Kidney (tissue), 13 donors: ENCODE measurements at regions not wholly inside any gene's neighbourhood (a gene's known extent, or its start where the extent isn't known, plus 50 kb on each side); places are given as distances from the start of the nearest gene placed in this dataset.

Experiments used
- DNase-seq, 5 donors: peaks; one replicate each; pipeline ENCODE4 v3.0.0-alpha.2; 2013 to 2020
- FAIRE-seq: peaks from 2 replicates; lab custom pipeline; 2012; peaks lifted over from hg19 to GRCh38; lab: Jason Lieb, UNC
- H3K27ac ChIP-seq, 2 donors: one replicate each; pipeline ENCODE4 v1.7.0; 2013; ENCODE audit warnings: low read depth in 2 of 2, low read length in 2 of 2, inconsistent platforms in 1 of 2
- H3K27me3 ChIP-seq: one replicate; pipeline ENCODE4 v1.7.1; 2013; ENCODE audit warnings: low read length, inconsistent platforms; ENCODE audit not compliant: control insufficient read depth, insufficient read depth
- H3K36me3 ChIP-seq, 3 donors: one replicate each; pipeline versions ENCODE4 v1.7.0 to v1.7.1; 2013; ENCODE audit warnings: low read length in 3 of 3, control low read depth in 1 of 3, inconsistent platforms in 1 of 3; ENCODE audit not compliant: insufficient read depth in 3 of 3, control insufficient read depth in 2 of 3
- H3K4me1 ChIP-seq, 3 donors: one replicate each; pipeline versions ENCODE4 v1.7.0 to v1.7.1; 2013; ENCODE audit warnings: low read length in 3 of 3, inconsistent platforms in 1 of 3, low read depth in 1 of 3; ENCODE audit not compliant: control insufficient read depth in 2 of 3, insufficient read depth in 2 of 3
- H3K4me3 ChIP-seq, 3 donors: one replicate each; pipeline versions ENCODE4 v1.7.0 to v1.8.1; 2013; ENCODE audit warnings: low read length in 3 of 3, control low read depth in 1 of 3, inconsistent platforms in 1 of 3
- H3K9ac ChIP-seq, 3 donors: one replicate each; pipeline versions ENCODE4 v1.7.0 to v1.7.1; 2013; ENCODE audit warnings: low read length in 3 of 3, control low read depth in 1 of 3, inconsistent platforms in 1 of 3
- H3K9me3 ChIP-seq, 3 donors: one replicate each; pipeline versions ENCODE4 v1.7.0 to v1.7.1; 2013; ENCODE audit warnings: low read length in 3 of 3, control low read depth in 1 of 3, inconsistent platforms in 1 of 3; ENCODE audit not compliant: control insufficient read depth in 2 of 3, insufficient read depth in 1 of 3
- intact Hi-C: fragments of 100-400 bp; cut with DNase I; formaldehyde crosslinking; loops from one replicate; pipeline ENCODE4 v1.11.1; 2022
- TF ChIP-seq, protein P1 (sequence below): IDR thresholded peaks from 3 replicates; pipeline ENCODE4 v1.5.1; 2012; ENCODE audit warnings: mild to moderate bottlenecking, moderate library complexity, borderline replicate concordance; ENCODE audit not compliant: insufficient read depth; ENCODE audit errors: extremely low read depth
- donor health status: control.
- donor health status: control.
- donor health status: control.
- donor health status: control.
- donor health status: control.
- donor health status: DM: yes; HTN: yes; CAD: no.
- donor health status: Normal renal cell carcinoma (clear cell type).

DNA sequence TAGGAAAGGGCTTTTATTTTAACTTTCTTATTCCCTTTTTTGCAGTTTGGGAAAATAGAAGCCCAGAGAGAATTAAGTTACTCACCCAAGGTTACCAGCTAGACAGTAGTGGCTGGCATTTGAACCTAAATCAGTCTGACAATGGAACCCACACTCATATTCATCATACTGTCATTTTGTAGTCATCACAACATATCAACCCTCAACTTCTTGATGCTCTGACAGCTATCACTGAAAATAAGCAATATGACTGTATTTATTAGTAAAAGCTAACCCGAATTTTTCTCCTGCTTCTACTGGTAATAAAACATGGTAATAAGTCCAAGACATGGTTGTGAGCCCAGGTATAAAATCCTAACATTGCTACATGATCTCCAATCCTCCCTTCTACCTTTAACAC is 585.8 kb upstream of the UBE2E2 start:
- no peak for FAIRE-seq
- Histone ChIP-seq H3K27me3 (no peaks in the 10 kb centered on the region), H3K4me3 (no peak overlapping the region), H3K9ac (no peak overlapping the region), H3K9me3 (no peaks in the 10 kb centered on the region), H3K27ac (no peak overlapping the region), H3K4me1 (no peaks in the 10 kb centered on the region), H3K36me3 (no peaks in the 10 kb centered on the region)
- DNase-seq: no peak
- intact Hi-C loops: no loop called here
- TF ChIP-seq, protein P1, sequence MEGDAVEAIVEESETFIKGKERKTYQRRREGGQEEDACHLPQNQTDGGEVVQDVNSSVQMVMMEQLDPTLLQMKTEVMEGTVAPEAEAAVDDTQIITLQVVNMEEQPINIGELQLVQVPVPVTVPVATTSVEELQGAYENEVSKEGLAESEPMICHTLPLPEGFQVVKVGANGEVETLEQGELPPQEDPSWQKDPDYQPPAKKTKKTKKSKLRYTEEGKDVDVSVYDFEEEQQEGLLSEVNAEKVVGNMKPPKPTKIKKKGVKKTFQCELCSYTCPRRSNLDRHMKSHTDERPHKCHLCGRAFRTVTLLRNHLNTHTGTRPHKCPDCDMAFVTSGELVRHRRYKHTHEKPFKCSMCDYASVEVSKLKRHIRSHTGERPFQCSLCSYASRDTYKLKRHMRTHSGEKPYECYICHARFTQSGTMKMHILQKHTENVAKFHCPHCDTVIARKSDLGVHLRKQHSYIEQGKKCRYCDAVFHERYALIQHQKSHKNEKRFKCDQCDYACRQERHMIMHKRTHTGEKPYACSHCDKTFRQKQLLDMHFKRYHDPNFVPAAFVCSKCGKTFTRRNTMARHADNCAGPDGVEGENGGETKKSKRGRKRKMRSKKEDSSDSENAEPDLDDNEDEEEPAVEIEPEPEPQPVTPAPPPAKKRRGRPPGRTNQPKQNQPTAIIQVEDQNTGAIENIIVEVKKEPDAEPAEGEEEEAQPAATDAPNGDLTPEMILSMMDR: no peak

GRCh38 chr3:22620498-22620897 is 582.6 kb upstream of the UBE2E2 start:
- Histone ChIP-seq H3K9ac (no peak overlapping the region), H3K4me3 (no peak overlapping the region), H3K27me3 (no peaks in the 10 kb centered on the region), H3K4me1 (no peaks in the 10 kb centered on the region), H3K27ac (no peak overlapping the region), H3K9me3 (no peaks in the 10 kb centered on the region), H3K36me3 (no peaks in the 10 kb centered on the region)
- intact Hi-C loops: no loop called here
- TF ChIP-seq, protein P1: no peak
- DNase-seq (no peak), FAIRE-seq (no peak)

GRCh38 chr3:22621205-22621809 is 581.8 kb upstream of the UBE2E2 start:
- intact Hi-C loops: no loop called here
- Histone ChIP-seq H3K4me1 (no peaks in the 10 kb centered on the region), H3K9me3 (no peaks in the 10 kb centered on the region), H3K9ac (no peak overlapping the region), H3K27ac (no peak overlapping the region), H3K4me3 (no peak overlapping the region), H3K36me3 (no peaks in the 10 kb centered on the region), H3K27me3 (no peaks in the 10 kb centered on the region)
- TF ChIP-seq, protein P1: no peak
- DNase-seq (no peak), FAIRE-seq (no peak)
